IMR-90 (cell line): ENCODE measurements at regions not wholly inside any gene's neighbourhood (a gene's known extent, or its start where the extent isn't known, plus 50 kb on each side); places are given as distances from the start of the nearest gene placed in this dataset.

ENCODE experiments used
- ATAC-seq: fragments of 200-7000 bp; cut with Tn5 transposase; 2 replicates; pipeline ENCODE4 v1.9.1; 2020; ENCODE audit warnings: low read depth, mild to moderate bottlenecking, moderate library complexity
- BruUV-seq: library from RNA; stranded (reverse); fragments of 400-500 nt; replicated peaks from 2 replicates; lab custom pipeline; 2021; lab: Mats Ljungman, UMichigan
- CTCF ChIA-PET: fragments of 300-600 bp; formaldehyde crosslinking; extraction: SDS; loops from one replicate; lab custom pipeline; 2021; ENCODE audit warnings: antibody characterized with exemption; lab: Yijun Ruan, JAX
- POLR2A ChIA-PET: fragments of 300-600 bp; sonication (Branson Sonifier 250); formaldehyde crosslinking; loops from one replicate; lab custom pipeline; 2022; ENCODE audit warnings: antibody characterized with exemption; ENCODE audit not compliant: unreplicated experiment; lab: Charles Lee
- DNase-seq: peaks from one replicate; pipeline ENCODE4 v3.0.0; 2013
- H2AFZ ChIP-seq: replicated peaks from 2 replicates; pipeline ENCODE3; 2013; ENCODE audit warnings: low read length, mild to moderate bottlenecking; ENCODE audit not compliant: poor library complexity
- H2AK5ac ChIP-seq: 2 replicates; pipeline ENCODE4 v1.6.1; 2013; ENCODE audit warnings: low read depth, low read length, inconsistent platforms
- H2AK9ac ChIP-seq: replicated peaks from 2 replicates; pipeline ENCODE3; 2013; ENCODE audit warnings: mild to moderate bottlenecking, low read depth, low read length, moderate library complexity; ENCODE audit not compliant: poor library complexity
- H2BK120ac ChIP-seq: 2 replicates; pipeline ENCODE4 v1.6.1; 2013; ENCODE audit warnings: low read depth, low read length, inconsistent platforms
- H2BK15ac ChIP-seq: 3 replicates; pipeline ENCODE4 v1.6.1; 2013; ENCODE audit warnings: low read depth, low read length, inconsistent platforms
- H2BK20ac ChIP-seq: 2 replicates; pipeline ENCODE4 v1.6.1; 2013; ENCODE audit warnings: low read depth, mild to moderate bottlenecking, inconsistent platforms, low read length, moderate library complexity
- H2BK5ac ChIP-seq: 2 replicates; pipeline ENCODE4 v1.6.1; 2013; ENCODE audit warnings: mild to moderate bottlenecking, low read depth, low read length, inconsistent platforms; ENCODE audit not compliant: poor library complexity, severe bottlenecking
- H3K14ac ChIP-seq: replicated peaks from 2 replicates; pipeline ENCODE4 v1.6.1; 2013; ENCODE audit warnings: low read depth, low read length, inconsistent platforms
- H3K18ac ChIP-seq: 2 replicates; pipeline ENCODE4 v1.6.1; 2013; ENCODE audit warnings: low read depth, low read length, control low read depth
- H3K23ac ChIP-seq: 2 replicates; pipeline ENCODE4 v1.6.1; 2013; ENCODE audit warnings: low read depth, low read length, inconsistent platforms
- H3K27ac ChIP-seq: 2 replicates; pipeline ENCODE4 v1.5.1; 2013; ENCODE audit warnings: mild to moderate bottlenecking, control low read depth, low read length; ENCODE audit not compliant: insufficient read depth
- H3K27me3 ChIP-seq: 2 replicates; pipeline ENCODE4 v1.6.1; 2013; ENCODE audit warnings: low read length; ENCODE audit not compliant: control insufficient read depth, insufficient read depth
- H3K36me3 ChIP-seq: 2 replicates; pipeline ENCODE4 v1.6.1; 2013; ENCODE audit warnings: low read length, mixed read lengths; ENCODE audit not compliant: control insufficient read depth, insufficient read depth
- H3K4ac ChIP-seq: 2 replicates; pipeline ENCODE4 v1.6.1; 2013; ENCODE audit warnings: low read depth, low read length, inconsistent platforms
- H3K4me1 ChIP-seq: 2 replicates; pipeline ENCODE4 v1.6.1; 2013; ENCODE audit warnings: low read length, mixed read lengths; ENCODE audit not compliant: control insufficient read depth, insufficient read depth
- H3K4me2 ChIP-seq: 2 replicates; pipeline ENCODE4 v1.6.1; 2013; ENCODE audit warnings: low read depth, mild to moderate bottlenecking, control low read depth, low read length, moderate library complexity
- H3K4me3 ChIP-seq: 2 replicates; pipeline ENCODE4 v1.5.1; 2013; ENCODE audit warnings: low read depth, mild to moderate bottlenecking, control low read depth, low read length, moderate library complexity; ENCODE audit not compliant: insufficient read depth
- H3K56ac ChIP-seq: 2 replicates; pipeline ENCODE4 v1.6.1; 2013; ENCODE audit warnings: low read length, inconsistent platforms; ENCODE audit not compliant: insufficient read depth; ENCODE audit errors: extremely low read depth
- H3K79me1 ChIP-seq, 2 experiments: 2 replicates each; pipeline ENCODE4 v1.6.1; 2013; ENCODE audit warnings: low read length in 2 of 2, inconsistent platforms in 1 of 2, low read depth in 1 of 2
- H3K9ac ChIP-seq: 2 replicates; pipeline ENCODE4 v1.6.1; 2013; ENCODE audit warnings: low read depth, low read length, control low read depth
- H3K9me1 ChIP-seq: 2 replicates; pipeline ENCODE4 v1.6.1; 2013; ENCODE audit warnings: low read length, inconsistent platforms; ENCODE audit not compliant: insufficient read depth
- H3K9me3 ChIP-seq: 2 replicates; pipeline ENCODE4 v1.6.1; 2013; ENCODE audit warnings: low read length; ENCODE audit not compliant: control insufficient read depth, insufficient read depth
- H4K20me1 ChIP-seq: 2 replicates; pipeline ENCODE4 v1.6.1; 2013; ENCODE audit warnings: low read length, inconsistent platforms; ENCODE audit not compliant: insufficient read depth
- H4K5ac ChIP-seq: 2 replicates; pipeline ENCODE4 v1.6.1; 2013; ENCODE audit warnings: mild to moderate bottlenecking, low read depth, low read length, control low read depth
- H4K8ac ChIP-seq, 2 experiments: 2 replicates each; pipeline ENCODE4 v1.6.1; 2013; ENCODE audit warnings: low read depth in 2 of 2, low read length in 2 of 2, control low read depth in 1 of 2, inconsistent platforms in 1 of 2
- H4K91ac ChIP-seq: 2 replicates; pipeline ENCODE4 v1.6.1; 2013; ENCODE audit warnings: low read depth, low read length, inconsistent platforms; ENCODE audit not compliant: insufficient read depth
- BHLHE40 ChIP-seq: fragments of 150-350 bp; IDR thresholded peaks from 2 replicates; pipeline ENCODE4 v1.6.1; 2016; ENCODE audit warnings: mild to moderate bottlenecking, low read depth, low read length
- CEBPB ChIP-seq: IDR thresholded peaks from 2 replicates; pipeline ENCODE4 v1.6.1; 2012; ENCODE audit warnings: low read depth, low read length, improper control_type of control experiment
- CHD1 ChIP-seq: IDR thresholded peaks from 2 replicates; pipeline ENCODE4 v1.6.1; 2012; ENCODE audit warnings: low read depth, low read length, improper control_type of control experiment
- FOS ChIP-seq: fragments of 150-350 bp; IDR thresholded peaks from 2 replicates; pipeline ENCODE4 v1.6.1; 2016; ENCODE audit warnings: low read depth, low read length
- MAZ ChIP-seq: IDR thresholded peaks from 2 replicates; pipeline ENCODE4 v1.6.1; 2012; ENCODE audit warnings: low read depth, mild to moderate bottlenecking, low read length, improper control_type of control experiment, moderate library complexity, borderline replicate concordance
- MXI1 ChIP-seq: IDR thresholded peaks from 2 replicates; pipeline ENCODE4 v1.6.1; 2012; ENCODE audit warnings: low read depth, mild to moderate bottlenecking, low read length, moderate library complexity, borderline replicate concordance
- NFE2L2 ChIP-seq: fragments of 150-350 bp; IDR thresholded peaks from 2 replicates; pipeline ENCODE4 v1.6.1; 2016; ENCODE audit warnings: low read depth, mild to moderate bottlenecking, low read length
- POLR2A ChIP-seq: IDR thresholded peaks from 2 replicates; pipeline ENCODE4 v1.6.1; 2012; ENCODE audit warnings: mild to moderate bottlenecking, low read depth, low read length
- RAD21 ChIP-seq: IDR thresholded peaks from 2 replicates; pipeline ENCODE4 v1.6.1; 2012; ENCODE audit warnings: low read length, improper control_type of control experiment
- RCOR1 ChIP-seq: IDR thresholded peaks from 2 replicates; pipeline ENCODE4 v1.6.1; 2012; ENCODE audit warnings: mild to moderate bottlenecking, low read length, improper control_type of control experiment; ENCODE audit not compliant: insufficient replicate concordance
- RFX5 ChIP-seq: IDR thresholded peaks from 2 replicates; pipeline ENCODE4 v1.8.0; 2012; ENCODE audit warnings: low read depth, mild to moderate bottlenecking, low read length, moderate library complexity
- SMC3 ChIP-seq: fragments of 150-350 bp; IDR thresholded peaks from 2 replicates; pipeline ENCODE4 v1.6.1; 2016; ENCODE audit warnings: low read depth, mild to moderate bottlenecking, antibody characterized with exemption, low read length, moderate library complexity
- WGBS, 2 experiments: methylation state at CpG; one replicate each; pipeline versions ENCODE4 v1.1.5 to v1.1.7; 2013; ENCODE audit warnings: missing lambda C conversion rate in 2 of 2; ENCODE audit not compliant: insufficient read length in 1 of 2; ENCODE audit errors: extremely low coverage in 2 of 2; 5-methylcytosine and 5-hydroxymethylcytosine counted together
- dilution Hi-C: fragments of 300-500 bp; cut with HindIII; formaldehyde crosslinking; loops from one replicate; pipeline ENCODE4 v1.14.3; 2018; ENCODE audit warnings: low sequenced_read_pairs; ENCODE audit not compliant: unreplicated experiment
- in situ Hi-C: fragments of 300-500 bp; cut with MboI; formaldehyde crosslinking; loops from 3 replicates; pipeline ENCODE4 v1.14.3; 2019; ENCODE audit warnings: low sequenced_read_pairs, inconsistent platforms, mixed read lengths
- intact Hi-C: fragments of 100-400 bp; cut with micrococcal nuclease; formaldehyde crosslinking; loops from 2 replicates; pipeline ENCODE4 v1.10.0; 2022
- TF ChIP-seq, protein P1 (sequence below): conservative IDR thresholded peaks from 2 replicates; pipeline ENCODE4 v1.5.1; 2012; ENCODE audit warnings: mild to moderate bottlenecking, low read depth, low read length, improper control_type of control experiment
- TF ChIP-seq, protein P2 (sequence below): fragments of 150-350 bp; IDR thresholded peaks from 2 replicates; pipeline ENCODE4 v1.6.1; 2017; ENCODE audit warnings: mild to moderate bottlenecking, antibody characterized with exemption, low read length, low read depth

DNA sequence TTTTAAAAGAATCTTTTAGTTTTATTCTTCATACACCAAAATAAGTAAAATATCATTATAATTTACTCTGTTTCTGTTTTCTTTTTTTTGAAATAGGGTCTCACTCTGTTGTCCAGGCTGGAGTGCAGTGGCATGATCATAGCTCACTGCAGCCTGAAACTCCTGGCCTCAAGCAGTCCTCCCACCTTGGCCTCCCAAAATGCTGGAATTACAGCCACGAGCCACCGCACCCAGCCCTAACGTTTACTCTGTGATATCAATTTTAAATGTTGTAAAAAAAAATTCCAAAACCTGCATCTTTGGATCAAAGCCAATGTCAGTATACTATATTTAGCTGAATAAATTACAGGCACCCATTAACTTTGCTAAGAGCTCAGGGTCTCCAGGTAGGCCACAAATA lies 437.1 kb upstream of the USP15 start:
- ATAC-seq (no peak), DNase-seq (no peak)
- no peak overlapping the region for H4K5ac ChIP-seq
- no peak overlapping the region for H3K4me2 ChIP-seq
- no peak overlapping the region for H3K18ac ChIP-seq
- intact Hi-C loops (loop anchor here (10.0 kb wide), 1 partner anchor 112 kb away; no protein-coding TSS in a partner anchor), in situ Hi-C loops (no loop called here), dilution Hi-C loops (no loop called here)
- H3K23ac ChIP-seq: no peak overlapping the region
- 0 out of 2 replicates have a peak, but pooled peaks cover 3% of the 10 kb centered on the region for H3K9me3 ChIP-seq
- no peak overlapping the region for H2BK5ac ChIP-seq
- H2AFZ ChIP-seq: no peak overlapping the region
- no peaks in the 10 kb centered on the region for H3K9me1 ChIP-seq
- ChIA-PET CTCF (no interaction called here), POLR2A (no interaction called here)
- no CpG with 5 or more reads among the region's 3 CpGs for WGBS, 2 experiments
- no peaks in the 10 kb centered on the region for H3K79me1 ChIP-seq
- H2BK20ac ChIP-seq: no peak overlapping the region
- no peak overlapping the region for H3K4ac ChIP-seq
- no peak overlapping the region for H4K8ac ChIP-seq
- H3K36me3 ChIP-seq: no peaks in the 10 kb centered on the region
- BruUV-seq: no TSS peak
- no peak overlapping the region for H3K9ac ChIP-seq
- H4K20me1 ChIP-seq: no peaks in the 10 kb centered on the region
- no peak overlapping the region for H3K4me3 ChIP-seq
- no peak overlapping the region for H3K14ac ChIP-seq
- TF ChIP-seq BHLHE40 (no peak), RAD21 (no peak), NFE2L2 (no peak), SMC3 (no peak), CEBPB (no peak), FOS (no peak), RCOR1 (no peak), MXI1 (no peak), RFX5 (no peak), MAZ (no peak), POLR2A (no peak), CHD1 (no peak)
- TF ChIP-seq, protein P1, sequence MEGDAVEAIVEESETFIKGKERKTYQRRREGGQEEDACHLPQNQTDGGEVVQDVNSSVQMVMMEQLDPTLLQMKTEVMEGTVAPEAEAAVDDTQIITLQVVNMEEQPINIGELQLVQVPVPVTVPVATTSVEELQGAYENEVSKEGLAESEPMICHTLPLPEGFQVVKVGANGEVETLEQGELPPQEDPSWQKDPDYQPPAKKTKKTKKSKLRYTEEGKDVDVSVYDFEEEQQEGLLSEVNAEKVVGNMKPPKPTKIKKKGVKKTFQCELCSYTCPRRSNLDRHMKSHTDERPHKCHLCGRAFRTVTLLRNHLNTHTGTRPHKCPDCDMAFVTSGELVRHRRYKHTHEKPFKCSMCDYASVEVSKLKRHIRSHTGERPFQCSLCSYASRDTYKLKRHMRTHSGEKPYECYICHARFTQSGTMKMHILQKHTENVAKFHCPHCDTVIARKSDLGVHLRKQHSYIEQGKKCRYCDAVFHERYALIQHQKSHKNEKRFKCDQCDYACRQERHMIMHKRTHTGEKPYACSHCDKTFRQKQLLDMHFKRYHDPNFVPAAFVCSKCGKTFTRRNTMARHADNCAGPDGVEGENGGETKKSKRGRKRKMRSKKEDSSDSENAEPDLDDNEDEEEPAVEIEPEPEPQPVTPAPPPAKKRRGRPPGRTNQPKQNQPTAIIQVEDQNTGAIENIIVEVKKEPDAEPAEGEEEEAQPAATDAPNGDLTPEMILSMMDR: no peak
- TF ChIP-seq, protein P2, sequence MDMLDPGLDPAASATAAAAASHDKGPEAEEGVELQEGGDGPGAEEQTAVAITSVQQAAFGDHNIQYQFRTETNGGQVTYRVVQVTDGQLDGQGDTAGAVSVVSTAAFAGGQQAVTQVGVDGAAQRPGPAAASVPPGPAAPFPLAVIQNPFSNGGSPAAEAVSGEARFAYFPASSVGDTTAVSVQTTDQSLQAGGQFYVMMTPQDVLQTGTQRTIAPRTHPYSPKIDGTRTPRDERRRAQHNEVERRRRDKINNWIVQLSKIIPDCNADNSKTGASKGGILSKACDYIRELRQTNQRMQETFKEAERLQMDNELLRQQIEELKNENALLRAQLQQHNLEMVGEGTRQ: no peak
- H2AK9ac ChIP-seq: no peak overlapping the region
- no peak overlapping the region for H4K91ac ChIP-seq
- H3K27ac ChIP-seq: no peak overlapping the region
- H2BK15ac ChIP-seq: no peak overlapping the region
- H3K56ac ChIP-seq: no peak overlapping the region
- H2BK120ac ChIP-seq: no peak overlapping the region
- H2AK5ac ChIP-seq: no peak overlapping the region
- no peaks in the 10 kb centered on the region for H3K4me1 ChIP-seq
- H3K27me3 ChIP-seq: no peaks in the 10 kb centered on the region
